ENCODE measurements at regions not wholly inside any gene's neighbourhood (a gene's known extent, or its start where the extent isn't known, plus 50 kb on each side); places are given as distances from the start of the nearest gene placed in this dataset.
"Not testable (repeated sequence)": the region's sequence is repeated elsewhere in the genome, so short reads cannot be mapped to it uniquely, and the experiment has no call there.

DNA sequence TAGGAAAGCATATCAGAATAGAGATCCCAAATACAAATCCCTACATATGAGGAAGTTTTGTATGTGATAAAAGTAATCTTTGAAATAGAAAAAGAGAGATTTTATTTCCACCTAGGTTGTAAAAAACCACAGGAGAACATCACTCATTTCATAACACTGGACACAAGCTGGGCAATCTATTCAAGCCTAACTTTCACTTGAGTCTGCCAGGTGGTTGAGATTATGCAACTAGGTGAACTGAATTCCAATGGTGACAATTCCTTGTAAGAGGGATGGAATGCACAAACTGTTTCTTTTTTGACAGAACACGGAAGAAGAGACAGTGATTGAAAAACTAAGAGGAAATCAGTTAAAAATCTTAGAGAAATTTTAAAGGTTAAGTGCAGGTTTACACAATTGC, 619.6 kb upstream of the TMEFF2 start:
- DNase-seq = no peak

DNA sequence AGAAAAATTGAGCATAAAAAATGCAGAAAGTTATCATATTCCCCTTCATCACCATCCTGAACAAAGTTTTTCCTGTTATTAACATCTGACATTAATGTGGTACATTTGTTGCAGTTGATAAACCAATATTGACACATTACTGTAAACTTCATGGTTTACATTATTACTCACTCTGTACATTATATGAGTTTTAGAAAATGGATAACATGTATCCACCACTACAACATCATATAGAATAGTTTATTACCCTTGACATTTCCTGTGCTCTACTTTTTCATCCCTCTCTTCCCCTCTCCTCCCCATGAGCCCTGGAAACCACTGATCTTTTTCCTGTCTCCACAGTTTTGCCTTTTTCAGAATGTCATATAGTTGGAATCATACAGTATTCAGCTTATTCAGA, 618.6 kb upstream of the TMEFF2 start:
- no peak for DNase-seq

DNA sequence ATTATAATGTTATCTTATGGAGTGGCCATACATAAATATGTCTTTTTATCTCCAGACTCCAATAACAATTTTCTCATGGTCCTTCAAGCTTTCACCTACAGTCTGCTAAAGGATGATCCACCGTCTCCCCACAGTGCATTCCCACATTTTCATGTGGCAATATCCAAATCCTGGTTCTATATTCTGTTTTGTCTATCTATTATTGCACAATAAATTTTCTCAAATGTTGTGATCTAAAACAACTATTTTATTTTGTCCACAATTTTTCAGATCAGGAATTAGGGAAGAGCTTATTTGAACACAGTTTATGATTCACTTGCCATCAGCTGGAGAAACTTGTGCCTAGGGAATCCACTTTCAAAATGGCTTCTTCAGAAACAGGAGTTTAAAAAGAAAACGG, 614.4 kb upstream of the TMEFF2 start:
- DNase-seq = no peak

DNA sequence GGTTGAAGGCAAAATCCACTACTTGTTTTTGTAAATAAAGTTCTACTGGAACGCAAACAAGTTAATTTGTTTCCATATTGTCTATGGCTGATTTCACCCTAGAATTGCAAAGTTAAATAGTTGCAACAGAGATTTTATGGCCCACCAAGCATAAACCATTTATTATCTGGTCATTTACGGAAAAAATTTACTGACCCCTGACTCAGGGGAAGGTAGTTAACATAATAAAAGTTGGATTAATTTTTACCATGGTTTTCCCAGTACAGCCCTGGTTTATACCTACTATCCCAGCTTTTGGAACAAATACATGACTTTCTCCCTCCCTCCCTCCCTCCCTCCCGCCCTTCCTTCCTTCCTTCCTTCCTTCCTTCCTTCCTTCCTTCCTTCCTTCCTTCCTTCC, 588.9 kb upstream of the TMEFF2 start:
- DNase-seq = no peak

DNA sequence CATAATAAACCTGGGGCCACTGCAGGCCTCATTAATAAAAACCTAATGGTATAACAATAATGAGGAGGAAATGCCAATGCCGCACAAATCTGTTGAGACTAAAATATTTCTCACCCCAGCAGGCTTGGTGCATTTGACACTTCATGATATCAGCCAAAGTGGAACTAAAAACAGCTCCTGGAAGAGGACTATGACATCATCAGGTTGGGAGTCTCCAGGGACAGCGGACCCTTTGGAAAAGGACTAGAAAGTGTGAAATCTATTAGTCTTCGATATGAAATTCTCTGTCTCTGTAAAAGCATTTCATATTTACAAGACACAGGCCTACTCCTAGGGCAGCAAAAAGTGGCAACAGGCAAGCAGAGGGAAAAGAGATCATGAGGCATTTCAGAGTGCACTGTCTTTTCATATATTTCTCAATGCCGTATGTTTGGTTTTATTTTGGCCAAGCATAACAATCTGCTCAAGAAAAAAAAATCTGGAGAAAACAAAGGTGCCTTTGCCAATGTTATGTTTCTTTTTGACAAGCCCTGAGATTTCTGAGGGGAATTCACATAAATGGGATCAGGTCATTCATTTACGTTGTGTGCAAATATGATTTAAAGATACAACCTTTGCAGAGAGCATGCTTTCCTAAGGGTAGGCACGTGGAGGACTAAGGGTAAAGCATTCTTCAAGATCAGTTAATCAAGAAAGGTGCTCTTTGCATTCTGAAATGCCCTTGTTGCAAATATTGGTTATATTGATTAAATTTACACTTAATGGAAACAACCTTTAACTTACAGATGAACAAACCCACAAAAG, 580.9 kb upstream of the TMEFF2 start:
- DNase-seq = no peak

DNA sequence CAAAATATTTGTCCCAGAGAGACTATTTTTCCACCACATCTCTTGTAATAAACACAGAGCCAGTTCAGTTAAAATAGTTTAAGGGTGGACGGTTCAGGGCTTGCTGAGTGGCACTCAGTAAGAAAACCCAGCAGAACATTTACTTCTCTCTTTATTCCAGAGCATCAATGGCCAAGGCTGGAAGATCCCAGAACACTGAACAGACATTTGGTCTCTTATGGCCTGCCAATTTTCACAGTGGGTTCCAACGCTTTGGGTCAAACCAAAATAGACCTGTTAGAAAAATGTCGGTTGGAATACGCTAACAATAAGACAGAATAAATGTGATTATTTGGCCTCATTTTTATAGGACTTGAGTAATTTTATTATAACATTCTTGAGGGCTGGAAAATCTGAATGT, 580.3 kb upstream of the TMEFF2 start:
- no peak for DNase-seq

DNA sequence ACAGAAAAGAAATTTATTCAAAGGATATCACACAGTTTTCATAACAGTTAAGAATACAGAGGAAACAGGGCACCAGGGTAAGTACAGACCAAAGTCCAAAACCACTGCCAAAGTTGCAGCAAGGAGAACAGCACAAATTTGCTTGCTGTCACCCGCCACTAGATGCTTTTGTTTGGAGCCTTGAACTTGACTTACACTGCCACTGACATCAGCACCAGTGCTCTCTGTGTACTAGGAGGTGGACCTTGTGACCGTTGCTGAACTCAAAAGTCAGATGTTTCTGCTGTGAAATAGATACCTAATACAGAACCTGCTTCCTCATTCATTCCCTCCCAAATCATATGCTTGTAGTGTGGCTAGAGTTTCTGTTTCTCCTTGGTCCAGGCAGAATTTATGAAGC, 578.3 kb upstream of the TMEFF2 start:
- DNase-seq = no peak

DNA sequence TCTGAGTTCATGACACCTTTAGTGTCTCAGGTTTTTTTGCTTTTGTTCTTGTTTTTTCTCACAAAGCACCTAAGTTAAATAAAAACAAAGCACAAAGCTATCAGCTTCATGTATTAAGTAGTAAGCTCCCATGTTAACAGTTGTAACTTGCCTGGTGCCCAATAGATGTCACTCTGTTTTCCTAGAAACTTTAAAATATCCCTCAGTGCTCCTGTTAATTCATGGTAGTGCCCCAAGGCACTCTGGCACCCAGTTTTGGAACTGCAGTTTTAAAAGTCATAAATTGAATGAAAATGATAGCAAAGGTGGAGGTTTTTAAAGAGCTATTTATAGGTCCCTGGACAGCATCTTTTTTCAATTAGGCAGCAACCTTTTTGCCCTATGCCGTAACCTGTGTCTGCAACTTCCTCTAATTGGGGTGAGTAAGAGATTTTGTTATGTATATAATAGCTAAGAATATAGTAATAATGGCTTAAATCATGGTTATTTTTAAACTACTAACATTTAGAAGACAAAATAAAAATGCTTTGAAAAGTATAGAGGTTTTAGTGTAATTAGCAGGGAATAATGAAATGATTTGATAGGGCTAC, 555.0 kb upstream of the TMEFF2 start:
- peak; percentile 60 for DNase-seq

DNA sequence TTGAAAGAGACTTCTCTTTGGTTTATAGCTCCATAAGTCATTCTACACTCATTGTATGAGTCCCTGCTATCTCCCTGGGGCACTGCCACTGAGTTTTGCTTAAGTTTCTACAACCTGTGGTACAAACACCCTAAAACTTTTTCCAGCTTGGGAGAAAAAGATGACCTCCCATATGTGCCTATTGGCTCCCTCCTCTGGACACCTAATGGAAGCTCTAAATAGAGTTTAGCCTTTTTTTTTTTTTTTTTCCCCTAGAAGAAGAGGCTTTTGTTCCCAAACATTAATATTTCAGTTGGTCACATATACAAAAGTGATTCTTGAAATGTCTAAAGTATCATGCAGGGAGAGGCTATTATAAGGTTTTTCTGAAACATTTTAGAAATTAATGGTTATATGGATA, 547.2 kb upstream of the TMEFF2 start:
- DNase-seq = no peak

DNA sequence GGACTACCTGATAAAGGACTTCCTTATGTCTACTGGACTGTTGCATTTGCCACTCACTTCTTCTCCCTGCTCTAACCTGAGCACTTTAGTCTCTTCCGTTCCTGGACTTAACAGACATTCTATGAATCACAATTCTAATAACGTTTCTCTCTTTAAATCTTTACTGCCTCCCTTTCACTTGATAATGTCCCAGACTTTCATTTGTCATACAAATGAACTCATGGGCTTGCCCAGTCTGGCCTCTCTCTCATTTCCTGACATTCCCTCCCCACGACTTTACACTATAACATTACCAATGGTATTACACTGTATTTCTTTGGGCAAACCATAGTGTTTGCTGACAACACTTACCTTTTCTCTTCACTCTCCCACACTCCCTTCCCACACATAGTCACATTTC, 540.7 kb upstream of the TMEFF2 start:
- no peak for DNase-seq

DNA sequence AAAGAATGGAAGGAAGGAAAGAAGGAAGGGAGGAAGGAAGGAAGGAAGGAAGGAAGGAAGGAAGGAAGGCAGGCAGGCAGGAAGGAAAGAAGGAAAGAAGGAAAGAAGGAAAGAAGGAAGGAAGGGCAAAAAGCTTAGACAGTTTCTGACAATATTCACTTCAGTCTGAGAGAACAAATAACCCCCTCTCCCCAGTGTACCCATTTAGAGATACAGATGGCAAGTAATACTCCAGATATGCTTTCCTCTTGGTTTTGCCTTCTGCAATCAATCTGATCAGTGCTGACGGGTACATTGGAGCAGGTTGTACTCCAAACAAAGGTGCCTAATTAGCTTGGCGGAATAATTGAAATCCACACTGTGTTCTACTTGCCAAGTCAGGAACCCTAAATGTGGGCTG, 534.6 kb upstream of the TMEFF2 start:
- no peak for DNase-seq

DNA sequence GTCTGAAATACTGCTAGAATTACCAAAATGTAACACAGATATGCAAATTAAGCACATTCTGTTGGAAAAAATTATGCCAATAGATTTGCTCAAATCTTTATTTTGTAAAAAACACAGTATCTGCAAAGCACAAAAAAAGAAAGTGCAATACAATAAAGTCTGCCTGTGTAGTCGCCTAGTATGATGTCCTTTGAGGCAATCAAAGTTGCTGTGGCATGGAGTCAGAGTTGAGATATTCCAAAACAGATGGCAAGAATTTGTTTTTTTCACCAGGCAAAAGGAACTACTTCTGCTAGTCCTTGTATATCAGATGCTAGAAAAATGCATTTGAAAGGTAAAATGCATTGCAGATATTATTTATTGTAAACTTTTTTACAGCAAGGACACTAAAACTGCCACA, 531.3 kb upstream of the TMEFF2 start:
- DNase-seq = no peak

DNA sequence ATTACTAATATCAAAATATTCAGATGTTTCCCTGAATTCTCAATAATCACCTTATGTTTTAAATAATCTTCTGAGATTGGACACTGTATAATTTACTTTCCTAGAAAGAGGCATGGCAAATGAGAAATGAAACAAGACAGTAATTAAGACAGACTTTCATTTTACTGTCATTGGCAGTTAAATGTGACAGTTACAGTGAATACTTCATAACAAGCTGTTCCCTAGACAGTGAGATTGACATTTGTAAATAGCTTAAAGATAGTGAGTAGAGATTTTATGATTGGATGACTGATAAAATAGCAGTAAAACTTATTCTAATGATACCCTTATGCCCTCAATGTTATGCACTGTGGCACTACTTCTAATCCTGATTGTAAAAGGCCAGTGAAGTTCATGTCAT, 524.9 kb upstream of the TMEFF2 start:
- no peak for DNase-seq

DNA sequence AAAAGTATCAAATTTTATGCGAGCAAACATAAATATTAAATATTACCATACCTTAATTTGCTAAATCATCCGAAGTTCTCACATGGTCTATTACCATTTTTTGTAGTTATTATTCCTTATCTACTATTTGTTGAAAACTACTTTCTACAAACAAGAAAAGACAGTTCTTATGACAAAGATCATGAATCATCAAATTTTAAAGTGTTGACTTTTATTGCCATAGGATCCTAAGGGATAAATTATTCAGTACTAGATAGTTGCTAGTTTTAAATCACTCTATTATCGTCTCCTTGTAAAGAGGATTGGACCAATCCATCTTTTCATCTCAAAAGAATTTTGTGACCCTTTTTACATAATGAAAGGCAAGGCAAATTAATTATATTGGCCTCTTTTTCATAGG, 523.6 kb upstream of the TMEFF2 start:
- DNase-seq = no peak

DNA sequence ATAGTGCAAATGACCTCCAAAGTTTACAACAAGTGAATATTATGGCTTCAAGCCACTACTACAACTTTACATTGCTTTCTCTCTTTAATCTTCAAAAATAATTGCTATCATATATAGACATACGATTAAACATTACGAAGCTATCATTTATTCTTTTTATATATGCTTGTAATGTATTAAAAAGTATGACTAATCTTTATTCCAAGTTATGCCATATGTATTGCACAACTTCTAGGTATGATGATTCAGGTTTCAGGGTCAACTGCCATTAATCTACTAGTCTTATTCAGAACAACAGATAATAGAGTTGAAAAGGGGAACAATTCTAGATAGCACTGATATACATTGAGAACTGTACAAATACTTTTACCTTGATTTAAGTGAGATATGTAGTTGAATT, 506.2 kb upstream of the TMEFF2 start:
- DNase-seq = no peak

DNA sequence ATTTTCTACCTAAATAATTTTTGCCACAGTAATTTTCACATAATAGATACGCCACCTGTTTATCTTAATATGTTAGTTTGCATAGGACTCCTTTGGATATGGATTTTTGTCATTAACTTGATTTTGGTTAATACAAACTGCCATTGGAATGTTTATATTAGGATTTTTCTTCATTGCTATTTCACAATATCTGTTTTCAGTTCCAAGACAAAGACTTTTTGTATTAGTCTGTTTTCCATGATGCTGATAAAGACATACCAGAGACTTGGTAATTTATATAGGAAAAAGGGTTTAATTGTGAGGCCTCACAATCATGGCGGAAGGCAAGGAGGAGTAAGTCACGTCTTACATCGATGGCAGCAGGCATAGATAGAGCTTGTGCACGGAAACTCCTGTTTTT, 503.1 kb upstream of the TMEFF2 start:
- DNase-seq = no peak

DNA sequence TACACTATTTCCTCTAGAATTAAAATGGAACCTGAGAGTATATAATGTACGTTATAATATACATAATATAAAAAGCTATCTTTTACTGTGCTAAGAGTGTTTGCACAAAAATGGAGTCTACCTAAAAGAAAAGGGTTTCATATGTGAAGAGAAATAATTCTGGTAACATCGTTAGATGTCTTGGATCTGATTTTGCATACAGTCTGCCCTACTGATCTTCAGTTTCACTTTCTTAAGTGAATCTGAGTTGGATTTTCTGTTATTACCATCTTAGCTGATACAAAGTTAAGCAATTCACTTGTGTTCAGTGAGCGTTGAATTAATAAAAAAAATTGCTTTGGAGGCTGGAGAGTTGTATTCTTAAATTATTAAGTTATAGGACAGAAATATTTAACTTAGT, 502.1 kb upstream of the TMEFF2 start:
- no peak for DNase-seq

DNA sequence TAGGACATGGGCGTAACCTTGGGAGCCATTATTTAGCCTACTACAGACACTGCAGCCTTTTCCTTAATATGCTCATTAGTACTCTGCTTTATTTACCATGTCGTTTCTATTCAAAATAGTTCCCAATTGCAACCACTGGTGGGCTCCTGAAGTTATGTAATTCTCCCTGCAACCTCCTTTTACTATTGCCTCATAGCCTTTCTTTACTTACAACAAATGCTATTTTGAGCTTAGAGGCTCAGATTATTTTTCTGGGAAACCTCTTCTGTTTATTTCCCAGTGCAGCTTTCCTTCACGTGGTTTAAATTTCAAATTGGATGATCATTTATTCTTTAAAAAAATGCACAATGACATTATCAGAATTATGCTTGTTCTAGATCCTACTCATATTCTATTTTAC, 492.3 kb upstream of the TMEFF2 start:
- DNase-seq = no peak

DNA sequence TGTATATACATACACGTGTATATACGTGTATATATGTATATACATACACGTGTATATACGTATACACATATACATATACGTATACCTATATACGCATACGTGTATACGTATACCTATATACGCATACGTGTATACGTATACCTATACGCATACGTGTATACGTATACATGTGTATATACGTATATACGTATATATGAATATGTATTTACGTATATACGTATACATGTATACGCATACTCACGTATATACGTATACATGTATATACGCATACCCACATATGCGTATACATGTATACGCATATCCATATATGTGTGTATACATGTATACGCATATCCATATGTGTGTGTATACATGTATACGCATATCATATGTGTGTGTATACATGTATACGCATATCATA, 487.8 kb upstream of the TMEFF2 start:
- DNase-seq = not testable (repeated sequence)

DNA sequence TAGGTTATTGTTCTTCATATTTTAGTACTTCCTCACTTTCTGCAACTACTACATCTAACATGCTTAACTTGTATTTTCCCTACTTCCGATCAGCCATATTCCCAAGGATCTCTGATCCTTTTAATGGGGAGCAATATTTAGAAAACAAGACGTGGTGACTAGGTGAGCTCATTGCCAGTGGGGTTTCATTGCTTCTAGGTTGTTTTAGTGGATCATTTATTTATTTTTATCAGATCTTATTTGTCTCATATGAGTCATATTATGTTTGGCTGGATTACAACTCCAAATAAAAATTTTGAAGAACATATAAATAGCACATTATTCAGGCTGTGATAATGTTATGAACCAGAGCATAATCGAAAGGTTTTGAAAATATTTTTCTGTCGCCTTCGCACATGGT, 480.9 kb upstream of the TMEFF2 start:
- no peak for DNase-seq

DNA sequence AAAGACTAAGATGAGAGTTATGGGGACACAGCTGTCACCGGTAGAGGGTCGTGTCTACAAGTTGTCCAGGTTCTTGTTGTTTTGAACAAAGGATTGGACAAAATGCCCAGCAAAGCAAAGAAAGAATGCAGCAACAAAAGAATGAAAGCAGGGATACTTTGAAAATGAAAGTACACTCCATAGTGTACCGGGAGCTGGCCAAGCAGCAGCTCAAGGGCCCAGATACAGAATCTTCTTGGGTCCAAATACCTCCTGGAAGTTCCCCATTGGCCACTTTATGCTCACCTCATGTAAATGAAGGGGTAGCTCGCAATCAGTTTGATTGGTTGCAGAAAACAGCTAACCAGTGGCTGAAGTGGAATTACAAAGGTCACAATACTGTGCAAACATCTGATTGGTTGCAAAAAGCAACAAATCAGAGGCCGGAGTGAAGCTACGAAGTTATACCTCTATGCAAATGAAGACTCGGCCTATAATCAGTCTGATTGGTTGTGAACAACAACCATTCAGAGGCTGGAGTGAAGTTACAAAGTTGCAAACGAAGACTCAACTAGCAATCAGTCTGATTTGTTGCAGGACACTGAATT, 474.9 kb upstream of the TMEFF2 start:
- no peak for DNase-seq

DNA sequence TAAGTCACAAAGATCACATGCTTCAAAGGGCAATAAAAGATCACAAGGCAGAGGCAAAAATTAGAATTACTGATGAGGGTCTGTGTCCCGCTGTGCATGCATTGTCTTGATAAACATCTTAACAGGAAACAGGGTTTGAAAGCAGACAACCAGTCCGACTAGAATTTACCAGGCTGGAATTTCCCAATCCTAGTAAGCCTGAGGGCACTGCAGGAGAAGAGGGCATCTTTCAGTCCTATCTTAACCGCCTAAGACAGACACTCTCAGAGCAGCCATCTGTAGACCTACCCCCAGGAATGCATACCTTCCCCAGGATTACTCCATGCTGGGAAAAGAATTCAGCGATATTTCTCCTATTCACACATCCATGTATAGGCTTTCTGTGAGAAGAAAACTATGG, 465.8 kb upstream of the TMEFF2 start:
- not testable (repeated sequence) for DNase-seq

DNA sequence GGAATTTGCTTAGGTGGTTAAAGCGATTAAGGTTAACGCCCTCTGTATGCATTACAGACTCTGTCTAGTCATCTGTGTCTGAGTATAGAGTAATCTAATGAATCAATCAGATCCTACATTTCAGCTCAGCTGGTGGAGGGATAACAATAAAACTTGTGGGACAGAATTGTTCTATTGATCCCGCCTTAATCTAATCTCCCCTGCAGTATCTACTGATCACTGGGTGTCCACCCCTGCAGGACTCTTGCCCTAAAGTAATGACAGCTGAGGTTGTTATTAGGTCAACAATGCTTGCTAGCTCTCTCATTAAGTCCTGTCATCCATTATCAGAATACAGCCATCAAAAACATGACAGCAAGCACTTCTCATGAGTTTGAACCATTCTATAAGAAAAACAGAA, 462.6 kb upstream of the TMEFF2 start:
- no peak for DNase-seq

DNA sequence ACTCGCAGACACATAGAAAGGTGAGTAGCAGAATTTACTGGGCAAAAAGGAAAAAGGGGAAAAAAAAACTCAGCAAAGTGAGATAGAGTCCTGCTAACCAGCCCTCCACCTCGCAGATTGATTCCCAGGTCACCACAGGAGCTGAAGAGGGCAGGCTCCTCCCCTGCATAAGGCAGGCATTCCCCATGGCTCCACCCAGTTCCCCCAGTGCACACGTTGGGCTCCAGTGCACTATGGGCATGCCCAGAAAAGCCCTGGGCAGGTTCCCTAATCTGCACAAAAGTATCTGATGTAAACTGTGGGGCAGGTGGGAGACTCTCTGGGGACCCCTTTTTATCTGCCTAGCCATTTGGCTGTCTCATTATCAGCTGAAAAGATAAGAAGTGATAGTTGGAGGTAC, 461.2 kb upstream of the TMEFF2 start:
- DNase-seq = no peak

All from NCI-H1694 treated with DMSO at 0.1 percent for 48 hours (cell line).